Immature natural killer cell (primary cell): ENCODE measurements at regions not wholly inside any gene's neighbourhood (a gene's known extent, or its start where the extent isn't known, plus 50 kb on each side); places are given as distances from the start of the nearest gene placed in this dataset.
"Not testable (repeated sequence)": the region's sequence is repeated elsewhere in the genome, so short reads cannot be mapped to it uniquely, and the experiment has no call there.

Source experiments
- DNase-seq, 3 donors: peaks; one replicate each; pipeline ENCODE4 v3.0.0; 2022; ENCODE audit warnings: mixed read lengths in 1 of 3
- H3K27ac Mint-ChIP-seq, 6 donors: one replicate each; pipeline ENCODE4 v1.8.0; 2020; ENCODE audit warnings: mixed read lengths in 6 of 6, mild to moderate bottlenecking in 5 of 6, inconsistent platforms in 4 of 6, moderate library complexity in 3 of 6
- H3K27me3 Mint-ChIP-seq, 3 donors: one replicate each; pipeline ENCODE4 v1.8.0; 2020 to 2021; ENCODE audit warnings: low read depth in 3 of 3, mild to moderate bottlenecking in 3 of 3, mixed read lengths in 3 of 3, moderate library complexity in 3 of 3, inconsistent platforms in 1 of 3
- H3K36me3 Mint-ChIP-seq, 3 donors: one replicate each; pipeline ENCODE4 v1.8.0; 2020; ENCODE audit warnings: mixed read lengths in 3 of 3, inconsistent platforms in 2 of 3, mild to moderate bottlenecking in 2 of 3
- H3K4me1 Mint-ChIP-seq, 2 donors: one replicate each; pipeline ENCODE4 v1.8.0; 2020; ENCODE audit warnings: inconsistent platforms in 2 of 2, mild to moderate bottlenecking in 2 of 2, mixed read lengths in 2 of 2, moderate library complexity in 1 of 2
- H3K4me3 Mint-ChIP-seq, 5 donors: one replicate each; pipeline ENCODE4 v1.8.0; 2020; ENCODE audit warnings: mild to moderate bottlenecking in 5 of 5, mixed read lengths in 5 of 5, inconsistent platforms in 3 of 5, moderate library complexity in 3 of 5
- H3K9me3 Mint-ChIP-seq, 6 donors: one replicate each; pipeline ENCODE4 v1.8.0; 2020; ENCODE audit warnings: mild to moderate bottlenecking in 6 of 6, mixed read lengths in 6 of 6, inconsistent platforms in 4 of 6, moderate library complexity in 3 of 6

- not testable (repeated sequence) for H3K27me3 Mint-ChIP-seq, H3K27ac Mint-ChIP-seq, H3K4me3 Mint-ChIP-seq, H3K4me1 Mint-ChIP-seq, DNase-seq, H3K36me3 Mint-ChIP-seq
- peaks cover 3 to 51% (median 27%) of the 10 kb centered on the region in 6 donors for H3K9me3 Mint-ChIP-seq
Measured at GRCh38 chr14:40216408-40216807, 784.2 kb upstream of the FBXO33 start.

GRCh38 chr14:40213701-40214100 lies 781.5 kb upstream of the FBXO33 start:
- DNase-seq: no peak
- H3K27ac Mint-ChIP-seq: no peak overlapping the region
- no peak overlapping the region for H3K4me3 Mint-ChIP-seq
- peaks cover 0 to 2% (median 0%) of the 10 kb centered on the region in 3 donors for H3K27me3 Mint-ChIP-seq
- H3K36me3 Mint-ChIP-seq: no peaks in the 10 kb centered on the region
- peaks cover 10 to 49% (median 27%) of the 10 kb centered on the region in 6 donors for H3K9me3 Mint-ChIP-seq
- H3K4me1 Mint-ChIP-seq: no peaks in the 10 kb centered on the region

- Mint-ChIP-seq H3K4me1 (no peaks in the 10 kb centered on the region), H3K9me3 (peaks cover 17 to 29% (median 18%) of the 10 kb centered on the region in 6 donors), H3K27ac (no peak overlapping the region), H3K36me3 (no peaks in the 10 kb centered on the region), H3K4me3 (no peak overlapping the region), H3K27me3 (peaks cover 0 to 5% (median 0%) of the 10 kb centered on the region in 3 donors)
- DNase-seq: no peak
Measured at GRCh38 chr14:40204441-40205175, 772.4 kb upstream of the FBXO33 start.

- no peaks in the 10 kb centered on the region for H3K4me1 Mint-ChIP-seq
- H3K4me3 Mint-ChIP-seq: no peak overlapping the region
- no peak for DNase-seq
- H3K36me3 Mint-ChIP-seq: no peaks in the 10 kb centered on the region
- H3K9me3 Mint-ChIP-seq: peaks cover 5 to 23% (median 11%) of the 10 kb centered on the region in 6 donors
- no peak overlapping the region for H3K27ac Mint-ChIP-seq
- no peaks in the 10 kb centered on the region for H3K27me3 Mint-ChIP-seq
Measured at GRCh38 chr14:40199101-40199500, 766.9 kb upstream of the FBXO33 start.

GRCh38 chr14:40197344-40197743 lies 765.1 kb upstream of the FBXO33 start:
- no peak overlapping the region for H3K27ac Mint-ChIP-seq
- H3K27me3 Mint-ChIP-seq: no peaks in the 10 kb centered on the region
- no peak overlapping the region for H3K4me3 Mint-ChIP-seq
- peaks cover 2 to 21% (median 6%) of the 10 kb centered on the region in 6 donors for H3K9me3 Mint-ChIP-seq
- no peaks in the 10 kb centered on the region for H3K4me1 Mint-ChIP-seq
- DNase-seq: no peak
- H3K36me3 Mint-ChIP-seq: no peaks in the 10 kb centered on the region

GRCh38 chr14:40188006-40188405 lies 755.8 kb upstream of the FBXO33 start:
- H3K27me3 Mint-ChIP-seq: no peaks in the 10 kb centered on the region

GRCh38 chr14:40164083-40164482 lies 731.9 kb upstream of the FBXO33 start:
- Mint-ChIP-seq H3K4me1 (no peaks in the 10 kb centered on the region), H3K9me3 (peaks cover 8 to 57% (median 18%) of the 10 kb centered on the region in 6 donors), H3K27me3 (peaks cover 0 to 2% (median 0%) of the 10 kb centered on the region in 3 donors), H3K36me3 (no peaks in the 10 kb centered on the region), H3K27ac (no peak overlapping the region), H3K4me3 (no peak overlapping the region)
- no peak for DNase-seq

More at GRCh38 chr14:40188006-40188405, 755.8 kb upstream of the FBXO33 start:
- no peaks in the 10 kb centered on the region for H3K36me3 Mint-ChIP-seq
- no peak overlapping the region for H3K4me3 Mint-ChIP-seq
- H3K4me1 Mint-ChIP-seq: no peaks in the 10 kb centered on the region
- no peak for DNase-seq
- H3K9me3 Mint-ChIP-seq: peaks cover 5 to 44% (median 14%) of the 10 kb centered on the region in 6 donors
- H3K27ac Mint-ChIP-seq: no peak overlapping the region

GRCh38 chr14:40139657-40140056 lies 707.4 kb upstream of the FBXO33 start:
- Mint-ChIP-seq H3K4me1 (no peaks in the 10 kb centered on the region), H3K27ac (no peak overlapping the region)

GRCh38 chr14:40133463-40133862 lies 701.2 kb upstream of the FBXO33 start:
- Mint-ChIP-seq H3K4me3 (no peak overlapping the region), H3K27me3 (peaks cover 0 to 2% (median 0%) of the 10 kb centered on the region in 3 donors)

More at GRCh38 chr14:40139657-40140056, 707.4 kb upstream of the FBXO33 start:
- no peak for DNase-seq
- Mint-ChIP-seq H3K9me3 (peaks cover 9 to 50% (median 32%) of the 10 kb centered on the region in 6 donors), H3K4me3 (no peak overlapping the region), H3K36me3 (peaks cover 0 to 2% (median 0%) of the 10 kb centered on the region in 3 donors), H3K27me3 (no peaks in the 10 kb centered on the region)

GRCh38 chr14:40129159-40129558 lies 696.9 kb upstream of the FBXO33 start:
- H3K9me3 Mint-ChIP-seq: peaks cover 0 to 20% (median 8%) of the 10 kb centered on the region in 6 donors
- no peak overlapping the region for H3K27ac Mint-ChIP-seq
- no peaks in the 10 kb centered on the region for H3K36me3 Mint-ChIP-seq
- H3K27me3 Mint-ChIP-seq: peaks cover 0 to 2% (median 0%) of the 10 kb centered on the region in 3 donors
- H3K4me3 Mint-ChIP-seq: no peak overlapping the region
- H3K4me1 Mint-ChIP-seq: no peaks in the 10 kb centered on the region
- DNase-seq: no peak

More at GRCh38 chr14:40133463-40133862, 701.2 kb upstream of the FBXO33 start:
- Mint-ChIP-seq H3K27ac (no peak overlapping the region), H3K4me1 (no peaks in the 10 kb centered on the region), H3K9me3 (peaks cover 12 to 43% (median 30%) of the 10 kb centered on the region in 6 donors), H3K36me3 (peaks cover 0 to 3% (median 0%) of the 10 kb centered on the region in 3 donors)
- no peak for DNase-seq

- Mint-ChIP-seq H3K27ac (no peak overlapping the region), H3K4me1 (no peaks in the 10 kb centered on the region), H3K4me3 (no peak overlapping the region), H3K9me3 (peaks cover 0 to 27% (median 6%) of the 10 kb centered on the region in 6 donors), H3K27me3 (no peaks in the 10 kb centered on the region), H3K36me3 (no peaks in the 10 kb centered on the region)
- no peak for DNase-seq
Measured at GRCh38 chr14:40123816-40124215, 691.6 kb upstream of the FBXO33 start.

- no peaks in the 10 kb centered on the region for H3K4me1 Mint-ChIP-seq
- peaks cover 2 to 32% (median 10%) of the 10 kb centered on the region in 6 donors for H3K9me3 Mint-ChIP-seq
- no peaks in the 10 kb centered on the region for H3K36me3 Mint-ChIP-seq
- H3K27me3 Mint-ChIP-seq: no peaks in the 10 kb centered on the region
- H3K27ac Mint-ChIP-seq: no peak overlapping the region
- no peak overlapping the region for H3K4me3 Mint-ChIP-seq
- no peak for DNase-seq
Measured at GRCh38 chr14:40122968-40123648, 690.9 kb upstream of the FBXO33 start.

GRCh38 chr14:40119765-40120164 lies 687.5 kb upstream of the FBXO33 start:
- H3K36me3 Mint-ChIP-seq: no peaks in the 10 kb centered on the region
- no peaks in the 10 kb centered on the region for H3K4me1 Mint-ChIP-seq
- H3K4me3 Mint-ChIP-seq: no peak overlapping the region
- peaks cover 4 to 28% (median 12%) of the 10 kb centered on the region in 6 donors for H3K9me3 Mint-ChIP-seq
- no peak overlapping the region for H3K27ac Mint-ChIP-seq
- DNase-seq: no peak
- no peaks in the 10 kb centered on the region for H3K27me3 Mint-ChIP-seq

GRCh38 chr14:40119321-40119720 lies 687.1 kb upstream of the FBXO33 start:
- H3K9me3 Mint-ChIP-seq: peaks cover 4 to 31% (median 12%) of the 10 kb centered on the region in 6 donors
- no peaks in the 10 kb centered on the region for H3K27me3 Mint-ChIP-seq
- no peaks in the 10 kb centered on the region for H3K36me3 Mint-ChIP-seq
- H3K4me1 Mint-ChIP-seq: no peaks in the 10 kb centered on the region
- no peak for DNase-seq
- H3K27ac Mint-ChIP-seq: no peak overlapping the region
- no peak overlapping the region for H3K4me3 Mint-ChIP-seq
